Endothelial cell of umbilical vein (primary cell): ENCODE measurements at regions not wholly inside any gene's neighbourhood (a gene's known extent, or its start where the extent isn't known, plus 50 kb on each side); places are given as distances from the start of the nearest gene placed in this dataset.

ENCODE experiments used
- BruUV-seq: library from RNA; stranded (reverse); fragments of 400-500 nt; replicated peaks from 2 replicates; lab custom pipeline; 2021; lab: Mats Ljungman, UMichigan
- CTCF ChIA-PET: fragments of 300-600, 350-600 bp; sonication (Branson Sonifier 250); formaldehyde crosslinking; loops from one replicate; lab custom pipeline; 2021; ENCODE audit warnings: antibody characterized with exemption, inconsistent platforms; lab: Charles Lee
- POLR2A ChIA-PET: fragments of 300-600, 350-600 bp; sonication (Branson Sonifier 250); formaldehyde crosslinking; loops from one replicate; lab custom pipeline; 2021; ENCODE audit warnings: antibody characterized with exemption, inconsistent platforms; lab: Charles Lee
- DNase-seq: peaks from one replicate; pipeline ENCODE4 v3.0.0-alpha.2; 2011; ENCODE audit warnings: low read depth, low spot score
- FAIRE-seq: peaks from 2 replicates; lab custom pipeline; 2011; peaks lifted over from hg19 to GRCh38; lab: Jason Lieb, UNC
- H2AFZ ChIP-seq: 2 replicates; pipeline ENCODE4 v1.6.0; 2012; ENCODE audit warnings: low read depth, low read length, control low read depth, inconsistent platforms
- H3K27ac ChIP-seq: 2 replicates; pipeline ENCODE4 v1.5.1; 2011; ENCODE audit warnings: low read depth, mild to moderate bottlenecking, control low read depth, low read length, moderate library complexity; ENCODE audit not compliant: insufficient read depth
- H3K27me3 ChIP-seq, 2 experiments: 2 replicates each; pipeline versions ENCODE4 v1.6.0 to v1.6.1; 2011; ENCODE audit warnings: low read length in 2 of 2, mixed read lengths in 1 of 2; ENCODE audit not compliant: control insufficient read depth in 2 of 2, insufficient read depth in 2 of 2
- H3K36me3 ChIP-seq, 2 experiments: 2 replicates in 1 of 2; 3 replicates in 1 of 2; pipeline ENCODE4 v1.5.1; 2011; ENCODE audit warnings: low read length in 2 of 2, mild to moderate bottlenecking in 1 of 2, moderate library complexity in 1 of 2; ENCODE audit not compliant: control insufficient read depth in 2 of 2, insufficient read depth in 2 of 2; ENCODE audit errors: extremely low read depth in 1 of 2
- H3K4me1 ChIP-seq: 3 replicates; pipeline ENCODE4 v1.5.1; 2011; ENCODE audit warnings: mild to moderate bottlenecking, low read length; ENCODE audit not compliant: control insufficient read depth, insufficient read depth; ENCODE audit errors: extremely low read depth
- H3K4me2 ChIP-seq: 2 replicates; pipeline ENCODE4 v1.6.1; 2011; ENCODE audit warnings: low read length, control low read depth, mixed read lengths; ENCODE audit not compliant: insufficient read depth
- H3K4me3 ChIP-seq, 3 experiments: fragments of 200-600 bp in 1 of 3; sonication (generic), shearing (Covaris generic) in 1 of 3; replicated peaks in 1 of 3; 2 replicates each; pipeline ENCODE4 v1.5.1; 2011 to 2016; ENCODE audit warnings: control low read depth in 3 of 3, low read length in 3 of 3, mild to moderate bottlenecking in 2 of 3, inconsistent platforms in 1 of 3, low read depth in 1 of 3, moderate library complexity in 1 of 3; ENCODE audit not compliant: insufficient read depth in 1 of 3
- H3K79me2 ChIP-seq: 2 replicates; pipeline ENCODE4 v1.6.0; 2012; ENCODE audit warnings: low read length, inconsistent platforms; ENCODE audit not compliant: control insufficient read depth, insufficient read depth
- H3K9ac ChIP-seq: replicated peaks from 2 replicates; pipeline ENCODE3; 2011; ENCODE audit warnings: low read length, control low read depth; ENCODE audit not compliant: insufficient read depth; ENCODE audit errors: extremely low read depth
- H3K9me1 ChIP-seq: replicated peaks from 3 replicates; pipeline ENCODE4 v1.6.0; 2011; ENCODE audit warnings: mild to moderate bottlenecking, low read length; ENCODE audit not compliant: control insufficient read depth, insufficient read depth; ENCODE audit errors: extremely low read depth
- H3K9me3 ChIP-seq: replicated peaks from 2 replicates; pipeline ENCODE4 v1.5.1; 2012; ENCODE audit warnings: low read length, inconsistent platforms; ENCODE audit not compliant: control insufficient read depth, insufficient read depth
- H4K20me1 ChIP-seq: replicated peaks from 2 replicates; pipeline ENCODE3; 2011; ENCODE audit warnings: mild to moderate bottlenecking, low read length; ENCODE audit not compliant: control insufficient read depth, insufficient read depth; ENCODE audit errors: extremely low read depth
- CTCF ChIP-seq, 2 donors: IDR thresholded peaks; 1 replicate in 1 of 2; 2 replicates in 1 of 2; pipeline ENCODE4 v1.5.1; 2011; ENCODE audit warnings: low read length in 2 of 2, mild to moderate bottlenecking in 2 of 2, moderate library complexity in 2 of 2, control low read depth in 1 of 2, inconsistent platforms in 1 of 2, low read depth in 1 of 2; ENCODE audit not compliant: insufficient read depth in 1 of 2; ENCODE audit errors: extremely low read depth in 1 of 2
- EZH2 ChIP-seq: IDR thresholded peaks from 2 replicates; pipeline ENCODE4 v1.6.1; 2012; ENCODE audit warnings: borderline replicate concordance, low read depth, mild to moderate bottlenecking, moderate library complexity, low read length, inconsistent platforms; ENCODE audit not compliant: severe bottlenecking
- FOS ChIP-seq: IDR thresholded peaks from 2 replicates; pipeline ENCODE4 v1.6.1; 2011; ENCODE audit warnings: mild to moderate bottlenecking, low read length, moderate library complexity, borderline replicate concordance; ENCODE audit not compliant: insufficient read depth
- GATA2 ChIP-seq: IDR thresholded peaks from 2 replicates; pipeline ENCODE4 v1.7.0; 2011; ENCODE audit warnings: low read depth, mild to moderate bottlenecking, moderate library complexity, mixed read lengths, low read length; ENCODE audit not compliant: insufficient read length, insufficient read depth
- JUN ChIP-seq: IDR thresholded peaks from 2 replicates; pipeline ENCODE4 v1.6.1; 2011; ENCODE audit warnings: borderline replicate concordance, low read depth; ENCODE audit not compliant: insufficient read length, insufficient read depth
- MAX ChIP-seq: IDR thresholded peaks from 2 replicates; pipeline ENCODE4 v1.6.1; 2011; ENCODE audit not compliant: insufficient read depth, insufficient read length
- MYC ChIP-seq: IDR thresholded peaks from one replicate; pipeline ENCODE4 v1.6.1; 2011; ENCODE audit warnings: mild to moderate bottlenecking, low read depth, low read length
- POLR2A ChIP-seq: IDR thresholded peaks from 2 replicates; pipeline ENCODE4 v1.6.1; 2012; ENCODE audit warnings: low read depth, mild to moderate bottlenecking, control low read depth, low read length
- POLR2AphosphoS5 ChIP-seq: IDR thresholded peaks from 2 replicates; pipeline ENCODE4 v1.6.1; 2012; ENCODE audit warnings: low read depth, mild to moderate bottlenecking, control low read depth, low read length, moderate library complexity; ENCODE audit not compliant: insufficient read depth
- dilution Hi-C: fragments of 300-500 bp; cut with MboI; formaldehyde crosslinking; loops from one replicate; pipeline ENCODE4 v1.15.0; 2019; ENCODE audit warnings: low sequenced_read_pairs; ENCODE audit not compliant: extremely low pct_ligation_motif_present
- intact Hi-C: fragments of 100-400 bp; cut with micrococcal nuclease; formaldehyde crosslinking; loops from one replicate; pipeline ENCODE4 v1.10.0; 2022

- H2AFZ ChIP-seq = no peak overlapping the region
- H4K20me1 ChIP-seq = no peaks in the 10 kb centered on the region
- H3K4me3 ChIP-seq = no peak overlapping the region
- TF ChIP-seq CTCF (IDR thresholded peaks at IDR 0.05; ENCODE audit: extremely low read depth in 1 of 2, insufficient read depth in 1 of 2, low read depth in 1 of 2, low read length in 2 of 2) = no peak
- no peak for TF ChIP-seq EZH2
- TF ChIP-seq MAX = no peak
- TF ChIP-seq POLR2A = no peak
- TF ChIP-seq MYC = no peak
- no peak for TF ChIP-seq GATA2
- TF ChIP-seq POLR2AphosphoS5 = no peak
- TF ChIP-seq JUN = no peak
- TF ChIP-seq FOS = no peak
- dilution Hi-C loops (no loop called here), intact Hi-C loops (loop anchor here (10.0 kb wide), 1 partner anchor 522 kb away; no protein-coding TSS in a partner anchor)
- no peak overlapping the region for H3K9ac ChIP-seq
- POLR2A ChIA-PET = no interaction called here
- FAIRE-seq = no peak
- no peak overlapping the region for H3K27ac ChIP-seq
- H3K9me1 ChIP-seq = no peaks in the 10 kb centered on the region
- H3K4me1 ChIP-seq = no peaks in the 10 kb centered on the region
- DNase-seq = no peak
- H3K79me2 ChIP-seq = no peaks in the 10 kb centered on the region
- BruUV-seq = no TSS peak
- no peaks in the 10 kb centered on the region for H3K27me3 ChIP-seq
- no peaks in the 10 kb centered on the region for H3K36me3 ChIP-seq
- no peaks in the 10 kb centered on the region for H3K9me3 ChIP-seq
- CTCF ChIA-PET = interaction anchor here (1.3 kb wide), 1 partner anchor 8 kb away, joined by 3 read pairs; no protein-coding TSS in a partner anchor
- H3K4me2 ChIP-seq = no peak overlapping the region
Measured at GRCh38 chr18:56316727-56317126, 321.7 kb downstream of the TXNL1 start.
